T1000 (cell line): ENCODE measurements at regions not wholly inside any gene's neighbourhood (a gene's known extent, or its start where the extent isn't known, plus 50 kb on each side); places are given as distances from the start of the nearest gene placed in this dataset.
"Not testable (repeated sequence)": the region's sequence is repeated elsewhere in the genome, so short reads cannot be mapped to it uniquely, and the experiment has no call there.

Experiments
- DNase-seq: peaks from one replicate; lab custom pipeline; 2025; ENCODE audit warnings: mixed read lengths; lab: John Stamatoyannopoulos, UW

- not testable (repeated sequence) for DNase-seq
Measured at GRCh38 chr11:67873223-67873622, 130.7 kb downstream of the UNC93B1 start.

GRCh38 chr11:67871168-67871567 lies 132.7 kb downstream of the UNC93B1 start:
- DNase-seq: not testable (repeated sequence)

- DNase-seq: not testable (repeated sequence)
Measured at GRCh38 chr11:67862896-67863295, 141.0 kb downstream of the UNC93B1 start.

GRCh38 chr11:67859513-67860161 lies 144.3 kb downstream of the UNC93B1 start:
- not testable (repeated sequence) for DNase-seq

GRCh38 chr11:67850747-67851146 lies 153.2 kb downstream of the UNC93B1 start:
- DNase-seq: not testable (repeated sequence)

- not testable (repeated sequence) for DNase-seq
Measured at GRCh38 chr11:67849766-67850165, 154.1 kb downstream of the UNC93B1 start.

- not testable (repeated sequence) for DNase-seq
Measured at GRCh38 chr11:67847896-67848875, 155.7 kb downstream of the UNC93B1 start.

- not testable (repeated sequence) for DNase-seq
Measured at GRCh38 chr11:67846303-67846702, 157.6 kb downstream of the UNC93B1 start.

GRCh38 chr11:67845296-67845695 lies 158.6 kb downstream of the UNC93B1 start:
- DNase-seq: not testable (repeated sequence)

GRCh38 chr11:67840599-67840998 lies 163.3 kb downstream of the UNC93B1 start:
- not testable (repeated sequence) for DNase-seq

- DNase-seq: not testable (repeated sequence)
Measured at GRCh38 chr11:67830152-67830551, 155.7 kb upstream of the ALDH3B2 start.

- DNase-seq: not testable (repeated sequence)
Measured at GRCh38 chr11:67826951-67827296, 152.5 kb upstream of the ALDH3B2 start.

GRCh38 chr11:67826028-67826950 lies 151.9 kb upstream of the ALDH3B2 start:
- not testable (repeated sequence) for DNase-seq

- not testable (repeated sequence) for DNase-seq
Measured at GRCh38 chr11:67824861-67825260, 150.4 kb upstream of the ALDH3B2 start.

- no peak for DNase-seq
Measured at GRCh38 chr11:67820081-67820480, 145.7 kb upstream of the ALDH3B2 start.

- not testable (repeated sequence) for DNase-seq
Measured at GRCh38 chr11:67817558-67817957, 143.1 kb upstream of the ALDH3B2 start.

- DNase-seq: not testable (repeated sequence)
Measured at GRCh38 chr11:67809301-67809700, 134.9 kb upstream of the ALDH3B2 start.

- DNase-seq: not testable (repeated sequence)
Measured at GRCh38 chr11:67807896-67808295, 133.5 kb upstream of the ALDH3B2 start.

GRCh38 chr11:67806728-67807235 lies 132.4 kb upstream of the ALDH3B2 start:
- not testable (repeated sequence) for DNase-seq

GRCh38 chr11:67806183-67806582 lies 131.8 kb upstream of the ALDH3B2 start:
- DNase-seq: not testable (repeated sequence)
